Activated CD8-positive, alpha-beta T cell treated with anti-CD3 and anti-CD28 coated beads for 36 hours (primary cell): ENCODE measurements at regions not wholly inside any gene's neighbourhood (a gene's known extent, or its start where the extent isn't known, plus 50 kb on each side); places are given as distances from the start of the nearest gene placed in this dataset.
"Not testable (repeated sequence)": the region's sequence is repeated elsewhere in the genome, so short reads cannot be mapped to it uniquely, and the experiment has no call there.

Experiments
- ATAC-seq: fragments of 200-7000 bp; cut with Tn5 transposase; one replicate; pipeline ENCODE4 v1.10.0; 2021; ENCODE audit warnings: mild to moderate bottlenecking, moderate library complexity
- CTCF ChIA-PET: fragments of 350-600 bp; sonication (Branson Sonifier 250); formaldehyde crosslinking; loops from one replicate; lab custom pipeline; 2021; ENCODE audit warnings: antibody characterized with exemption; lab: Charles Lee
- POLR2A ChIA-PET: fragments of 350-600 bp; sonication (Branson Sonifier 250); formaldehyde crosslinking; loops from one replicate; lab custom pipeline; 2021; ENCODE audit warnings: antibody characterized with exemption; lab: Charles Lee
- DNase-seq: peaks from one replicate; pipeline ENCODE4 v3.0.0-alpha.2; 2020
- H3K27ac Mint-ChIP-seq: one replicate; pipeline ENCODE4 v1.8.0; 2021; ENCODE audit warnings: mild to moderate bottlenecking, mixed read lengths
- H3K27me3 Mint-ChIP-seq: one replicate; pipeline ENCODE4 v1.8.0; 2021; ENCODE audit warnings: mixed read lengths
- H3K36me3 Mint-ChIP-seq: one replicate; pipeline ENCODE4 v1.8.0; 2021; ENCODE audit warnings: low read depth, mixed read lengths
- H3K4me1 Mint-ChIP-seq: one replicate; pipeline ENCODE4 v1.8.0; 2021; ENCODE audit warnings: low read depth, mixed read lengths
- H3K4me3 Mint-ChIP-seq: one replicate; pipeline ENCODE4 v1.8.0; 2021; ENCODE audit warnings: mild to moderate bottlenecking, moderate library complexity, mixed read lengths
- H3K9me3 Mint-ChIP-seq: one replicate; pipeline ENCODE4 v1.8.0; 2021; ENCODE audit warnings: mixed read lengths
- intact Hi-C: fragments of 100-400 bp; cut with micrococcal nuclease; formaldehyde crosslinking; loops from one replicate; pipeline ENCODE4 v1.10.0; 2022
- TF ChIP-seq, protein P1 (sequence below): fragments of 200-600 bp; IDR thresholded peaks from one replicate; pipeline ENCODE4 v1.8.0; 2022; ENCODE audit warnings: antibody characterized with exemption, mild to moderate bottlenecking

DNA sequence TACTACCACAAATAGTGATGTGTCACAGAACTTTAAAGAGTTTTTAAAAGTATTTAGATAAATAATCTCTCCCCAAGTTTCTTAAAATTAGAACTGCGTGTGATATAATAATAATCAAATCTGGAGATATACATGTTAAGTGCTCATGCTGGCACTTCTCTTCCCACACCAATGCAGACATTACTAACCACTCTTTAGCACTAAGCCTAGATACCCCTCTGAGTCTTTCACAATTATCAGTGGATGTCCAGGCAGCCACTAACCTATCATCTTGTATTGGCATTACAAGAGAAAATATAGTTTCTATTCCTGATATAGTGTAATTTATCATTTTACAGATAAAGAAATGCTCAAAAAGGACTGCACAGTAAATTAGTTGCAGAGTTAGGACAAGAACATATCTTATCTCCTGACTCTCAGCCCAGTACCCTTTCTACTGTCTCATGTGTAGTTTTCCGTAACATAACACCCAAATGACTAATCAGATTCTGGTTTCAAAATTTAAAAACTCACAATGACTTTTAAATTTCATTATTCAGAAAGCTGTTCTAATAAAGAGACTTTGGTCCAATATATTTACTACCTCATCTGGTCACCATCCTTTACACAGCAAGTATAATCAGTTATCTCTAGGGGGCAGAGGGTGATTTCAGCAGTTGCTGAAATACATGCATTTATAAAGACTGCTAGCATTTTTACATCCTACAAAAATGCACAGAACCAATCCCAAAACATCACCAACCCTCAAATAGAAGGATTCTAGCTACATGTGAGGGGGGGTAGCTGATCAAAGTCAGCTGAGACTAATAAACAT is 215.5 kb upstream of the MCHR2 start:
- DNase-seq: no peak
- intact Hi-C loops: no loop called here
- H3K4me3 Mint-ChIP-seq: no peak overlapping the region
- peaks cover 2% of the 10 kb centered on the region for H3K27me3 Mint-ChIP-seq
- ATAC-seq: no peak
- H3K27ac Mint-ChIP-seq: no peak overlapping the region
- no peaks in the 10 kb centered on the region for H3K36me3 Mint-ChIP-seq
- H3K4me1 Mint-ChIP-seq: no peaks in the 10 kb centered on the region
- POLR2A ChIA-PET: no interaction called here
- TF ChIP-seq, protein P1, sequence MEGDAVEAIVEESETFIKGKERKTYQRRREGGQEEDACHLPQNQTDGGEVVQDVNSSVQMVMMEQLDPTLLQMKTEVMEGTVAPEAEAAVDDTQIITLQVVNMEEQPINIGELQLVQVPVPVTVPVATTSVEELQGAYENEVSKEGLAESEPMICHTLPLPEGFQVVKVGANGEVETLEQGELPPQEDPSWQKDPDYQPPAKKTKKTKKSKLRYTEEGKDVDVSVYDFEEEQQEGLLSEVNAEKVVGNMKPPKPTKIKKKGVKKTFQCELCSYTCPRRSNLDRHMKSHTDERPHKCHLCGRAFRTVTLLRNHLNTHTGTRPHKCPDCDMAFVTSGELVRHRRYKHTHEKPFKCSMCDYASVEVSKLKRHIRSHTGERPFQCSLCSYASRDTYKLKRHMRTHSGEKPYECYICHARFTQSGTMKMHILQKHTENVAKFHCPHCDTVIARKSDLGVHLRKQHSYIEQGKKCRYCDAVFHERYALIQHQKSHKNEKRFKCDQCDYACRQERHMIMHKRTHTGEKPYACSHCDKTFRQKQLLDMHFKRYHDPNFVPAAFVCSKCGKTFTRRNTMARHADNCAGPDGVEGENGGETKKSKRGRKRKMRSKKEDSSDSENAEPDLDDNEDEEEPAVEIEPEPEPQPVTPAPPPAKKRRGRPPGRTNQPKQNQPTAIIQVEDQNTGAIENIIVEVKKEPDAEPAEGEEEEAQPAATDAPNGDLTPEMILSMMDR: no peak
- peaks cover 2% of the 10 kb centered on the region for H3K9me3 Mint-ChIP-seq
- CTCF ChIA-PET: no interaction called here

- DNase-seq (no peak), ATAC-seq (no peak)
- TF ChIP-seq, protein P1: no peak
- Mint-ChIP-seq H3K27ac (no peak overlapping the region), H3K4me1 (no peaks in the 10 kb centered on the region), H3K4me3 (no peak overlapping the region), H3K9me3 (no peaks in the 10 kb centered on the region), H3K27me3 (no peaks in the 10 kb centered on the region), H3K36me3 (no peaks in the 10 kb centered on the region)
- ChIA-PET CTCF (no interaction called here), POLR2A (no interaction called here)
- intact Hi-C loops: no loop called here
Observed at GRCh38 chr6:100203400-100203799, 209.4 kb upstream of the MCHR2 start.

GRCh38 chr6:100202417-100203194 is 208.6 kb upstream of the MCHR2 start:
- Mint-ChIP-seq H3K27me3 (no peaks in the 10 kb centered on the region), H3K4me1 (no peaks in the 10 kb centered on the region), H3K9me3 (no peaks in the 10 kb centered on the region), H3K36me3 (no peaks in the 10 kb centered on the region), H3K4me3 (no peak overlapping the region), H3K27ac (no peak overlapping the region)
- CTCF ChIA-PET: no interaction called here
- TF ChIP-seq, protein P1: no peak
- intact Hi-C loops: no loop called here
- DNase-seq (no peak), ATAC-seq (no peak)
- POLR2A ChIA-PET: no interaction called here

DNA sequence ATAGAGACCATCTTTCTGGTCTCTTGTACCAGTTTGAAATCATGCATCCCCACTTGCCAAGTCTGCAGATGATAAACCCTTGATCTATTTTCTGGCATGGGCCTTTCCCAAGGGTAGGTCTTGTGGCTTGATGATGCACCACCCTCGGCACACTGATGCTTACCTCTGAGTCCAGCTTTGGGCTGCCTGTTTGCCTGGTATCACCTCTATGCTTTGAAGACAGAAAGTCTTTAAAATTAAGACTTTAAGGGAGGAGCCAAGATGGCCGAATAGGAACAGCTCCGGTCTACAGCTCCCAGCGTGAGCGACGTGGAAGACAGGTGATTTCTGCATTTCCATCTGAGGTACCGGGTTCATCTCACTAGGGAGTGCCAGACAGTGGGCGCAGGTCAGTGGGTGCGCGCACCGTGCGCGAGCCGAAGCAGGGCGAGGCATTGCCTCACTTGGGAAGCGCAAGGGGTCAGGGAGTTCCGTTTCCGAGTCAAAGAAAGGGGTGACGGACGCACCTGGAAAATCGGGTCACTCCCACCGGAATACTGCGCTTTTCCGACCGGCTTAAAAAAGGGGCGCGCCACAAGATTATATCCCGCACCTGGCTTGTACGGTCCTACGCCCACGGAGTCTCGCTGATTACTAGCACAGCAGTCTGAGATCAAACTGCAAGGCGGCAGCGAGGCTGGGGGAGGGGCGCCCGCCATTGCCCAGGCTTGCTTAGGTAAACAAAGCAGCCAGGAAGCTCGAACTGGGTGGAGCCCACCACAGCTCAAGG is 202.4 kb upstream of the MCHR2 start:
- H3K4me3 Mint-ChIP-seq, H3K4me1 Mint-ChIP-seq, H3K27me3 Mint-ChIP-seq, ATAC-seq, DNase-seq, intact Hi-C loops, H3K9me3 Mint-ChIP-seq, CTCF ChIA-PET, POLR2A ChIA-PET, H3K27ac Mint-ChIP-seq, H3K36me3 Mint-ChIP-seq: not testable (repeated sequence)

DNA sequence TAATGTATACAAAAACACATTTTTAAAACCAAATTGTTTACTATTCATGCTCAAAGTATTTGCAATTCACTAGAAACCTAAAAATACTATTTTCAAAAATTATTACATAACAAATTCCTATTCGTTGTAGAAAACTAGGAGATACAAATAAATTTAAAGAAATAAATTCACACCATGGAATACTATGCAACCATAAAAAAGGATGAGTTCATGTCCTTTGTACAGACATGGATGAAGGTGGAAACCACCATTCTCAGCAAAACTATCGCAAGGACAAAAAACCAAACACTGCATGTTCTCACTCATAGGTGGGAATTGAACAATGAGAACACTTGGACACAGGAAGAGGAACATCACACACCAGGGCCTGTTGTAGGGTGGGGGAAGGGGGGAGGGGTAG is 201.2 kb upstream of the MCHR2 start:
- H3K27me3 Mint-ChIP-seq, ATAC-seq, POLR2A ChIA-PET, CTCF ChIA-PET, H3K4me1 Mint-ChIP-seq, intact Hi-C loops, DNase-seq, H3K36me3 Mint-ChIP-seq, H3K27ac Mint-ChIP-seq, H3K9me3 Mint-ChIP-seq, H3K4me3 Mint-ChIP-seq: not testable (repeated sequence)
